ENCODE measurements at regions not wholly inside any gene's neighbourhood (a gene's known extent, or its start where the extent isn't known, plus 50 kb on each side); places are given as distances from the start of the nearest gene placed in this dataset.
A peak's percentile ranks its signal among the peaks of the same experiment; 100 is the strongest.

- Histone ChIP-seq H3K27ac (ENCODE audit: low read depth in 2 of 2, low read length in 2 of 2) (no peak overlapping the region), H3K9ac (ENCODE audit: low read length in 3 of 3) (no peak overlapping the region), H3K27me3 (ENCODE audit: control insufficient read depth, insufficient read depth, low read length) (no peaks in the 10 kb centered on the region), H3K36me3 (ENCODE audit: control insufficient read depth in 2 of 3, insufficient read depth in 3 of 3, low read length in 3 of 3) (no peaks in the 10 kb centered on the region), H3K4me1 (ENCODE audit: control insufficient read depth in 2 of 3, insufficient read depth in 2 of 3, low read depth in 1 of 3, low read length in 3 of 3) (peaks cover 0 to 13% (median 0%) of the 10 kb centered on the region in 3 donors), H3K9me3 (ENCODE audit: control insufficient read depth in 2 of 3, insufficient read depth in 1 of 3, low read length in 3 of 3) (no peaks in the 10 kb centered on the region), H3K4me3 (ENCODE audit: low read length in 3 of 3) (no peak overlapping the region)
- peak in 2 of 5 donors; percentile 18 to 30 for DNase-seq
- no peak for TF ChIP-seq CTCF (IDR thresholded peaks at IDR 0.05; ENCODE audit: borderline replicate concordance, extremely low read depth, insufficient read depth)
- FAIRE-seq: no peak
- intact Hi-C loops (cut with DNase I): no loop called here
Measured at GRCh38 chr1:87686136-87686495, 357.4 kb downstream of the LMO4 start.

- no peak for TF ChIP-seq CTCF (IDR thresholded peaks at IDR 0.05; ENCODE audit: borderline replicate concordance, extremely low read depth, insufficient read depth)
- no peak overlapping the region for H3K9ac ChIP-seq (ENCODE audit: low read length in 3 of 3)
- no peaks in the 10 kb centered on the region for H3K36me3 ChIP-seq (ENCODE audit: control insufficient read depth in 2 of 3, insufficient read depth in 3 of 3, low read length in 3 of 3)
- no peak for FAIRE-seq
- no peaks in the 10 kb centered on the region for H3K27me3 ChIP-seq (ENCODE audit: control insufficient read depth, insufficient read depth, low read length)
- H3K27ac ChIP-seq (ENCODE audit: low read depth in 2 of 2, low read length in 2 of 2): no peak overlapping the region
- H3K4me3 ChIP-seq (ENCODE audit: low read length in 3 of 3): no peak overlapping the region
- peak in 2 of 5 donors; percentile 29 to 55 for DNase-seq
- intact Hi-C loops (cut with DNase I): no loop called here
- no peaks in the 10 kb centered on the region for H3K9me3 ChIP-seq (ENCODE audit: control insufficient read depth in 2 of 3, insufficient read depth in 1 of 3, low read length in 3 of 3)
- H3K4me1 ChIP-seq (ENCODE audit: control insufficient read depth in 2 of 3, insufficient read depth in 2 of 3, low read depth in 1 of 3, low read length in 3 of 3): peaks cover 0 to 13% (median 0%) of the 10 kb centered on the region in 3 donors
Measured at GRCh38 chr1:87686671-87687070, 358.0 kb downstream of the LMO4 start.

- intact Hi-C loops (cut with DNase I): no loop called here
- TF ChIP-seq CTCF (IDR thresholded peaks at IDR 0.05; ENCODE audit: borderline replicate concordance, extremely low read depth, insufficient read depth): no peak
- H3K4me3 ChIP-seq (ENCODE audit: low read length in 3 of 3): no peak overlapping the region
- peaks cover 0 to 13% (median 0%) of the 10 kb centered on the region in 3 donors for H3K4me1 ChIP-seq (ENCODE audit: control insufficient read depth in 2 of 3, insufficient read depth in 2 of 3, low read depth in 1 of 3, low read length in 3 of 3)
- FAIRE-seq: no peak
- no peaks in the 10 kb centered on the region for H3K27me3 ChIP-seq (ENCODE audit: control insufficient read depth, insufficient read depth, low read length)
- H3K9me3 ChIP-seq (ENCODE audit: control insufficient read depth in 2 of 3, insufficient read depth in 1 of 3, low read length in 3 of 3): no peaks in the 10 kb centered on the region
- H3K9ac ChIP-seq (ENCODE audit: low read length in 3 of 3): no peak overlapping the region
- H3K36me3 ChIP-seq (ENCODE audit: control insufficient read depth in 2 of 3, insufficient read depth in 3 of 3, low read length in 3 of 3): no peaks in the 10 kb centered on the region
- H3K27ac ChIP-seq (ENCODE audit: low read depth in 2 of 2, low read length in 2 of 2): no peak overlapping the region
- no peak for DNase-seq
Measured at GRCh38 chr1:87688136-87688535, 359.5 kb downstream of the LMO4 start.

DNA sequence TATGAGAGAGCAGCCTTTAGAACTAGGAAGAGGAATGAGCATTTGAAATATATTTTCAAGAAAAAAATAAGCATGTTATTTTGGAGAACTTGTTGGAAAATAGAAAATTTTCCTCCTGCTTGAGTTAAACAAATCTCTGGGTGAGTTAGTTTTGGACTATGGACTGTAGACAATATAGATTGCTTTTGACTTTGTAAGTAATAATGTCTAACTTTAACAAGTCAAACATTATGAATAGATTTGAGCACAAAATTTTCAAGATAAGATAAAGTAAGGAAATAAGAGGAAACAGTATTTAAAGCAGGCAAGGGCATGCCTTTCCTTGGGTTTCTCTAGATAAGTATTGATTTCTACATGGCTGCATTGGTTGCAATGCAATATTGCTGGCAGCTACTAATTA lies 360.8 kb downstream of the LMO4 start:
- Histone ChIP-seq H3K36me3 (ENCODE audit: control insufficient read depth in 2 of 3, insufficient read depth in 3 of 3, low read length in 3 of 3) (no peaks in the 10 kb centered on the region), H3K27ac (ENCODE audit: low read depth in 2 of 2, low read length in 2 of 2) (no peak overlapping the region), H3K4me1 (ENCODE audit: control insufficient read depth in 2 of 3, insufficient read depth in 2 of 3, low read depth in 1 of 3, low read length in 3 of 3) (peaks cover 0 to 10% (median 0%) of the 10 kb centered on the region in 3 donors), H3K27me3 (ENCODE audit: control insufficient read depth, insufficient read depth, low read length) (no peaks in the 10 kb centered on the region), H3K9me3 (ENCODE audit: control insufficient read depth in 2 of 3, insufficient read depth in 1 of 3, low read length in 3 of 3) (no peaks in the 10 kb centered on the region), H3K4me3 (ENCODE audit: low read length in 3 of 3) (no peak overlapping the region), H3K9ac (ENCODE audit: low read length in 3 of 3) (no peak overlapping the region)
- FAIRE-seq (no peak), DNase-seq (no peak)
- no peak for TF ChIP-seq CTCF (IDR thresholded peaks at IDR 0.05; ENCODE audit: borderline replicate concordance, extremely low read depth, insufficient read depth)
- intact Hi-C loops (cut with DNase I): no loop called here
